OCI-LY3 (cell line): ENCODE measurements at regions not wholly inside any gene's neighbourhood (a gene's known extent, or its start where the extent isn't known, plus 50 kb on each side); places are given as distances from the start of the nearest gene placed in this dataset.

Experiments used
- H2AFZ ChIP-seq: fragments of 200-600, 300-600 bp; shearing (Covaris generic); 2 replicates; pipeline ENCODE4 v1.6.0; 2014; ENCODE audit warnings: antibody characterized with exemption, low read depth, low read length
- H3K27ac ChIP-seq: fragments of 200-600, 300-600 bp; sonication (generic); 2 replicates; pipeline ENCODE4 v1.5.1; 2014; ENCODE audit warnings: mild to moderate bottlenecking, low read length, moderate library complexity, mixed read lengths
- H3K27me3 ChIP-seq: fragments of 200-600, 300-600 bp; sonication (generic); 2 replicates; pipeline ENCODE4 v1.6.1; 2014; ENCODE audit warnings: low read depth, low read length, mixed read lengths
- H3K36me3 ChIP-seq: fragments of 200-600, 300-600 bp; sonication (generic); replicated peaks from 2 replicates; pipeline ENCODE3; 2014; ENCODE audit warnings: low read depth, low read length, mixed read lengths
- H3K4me1 ChIP-seq: fragments of 300-600, 200-600 bp; sonication (generic); 2 replicates; pipeline ENCODE4 v1.6.1; 2014; ENCODE audit warnings: low read length, mixed read lengths
- H3K4me2 ChIP-seq: fragments of 200-600, 300-600 bp; sonication (generic); 2 replicates; pipeline ENCODE4 v1.6.1; 2014; ENCODE audit warnings: low read length, mixed read lengths
- H3K4me3 ChIP-seq: fragments of 300-600, 200-600 bp; sonication (generic); 2 replicates; pipeline ENCODE4 v1.5.1; 2014; ENCODE audit warnings: antibody characterized with exemption, mild to moderate bottlenecking, low read length, moderate library complexity
- H3K79me2 ChIP-seq: fragments of 300-600, 200-600 bp; shearing (Covaris generic); 2 replicates; pipeline ENCODE4 v1.6.1; 2014; ENCODE audit warnings: mild to moderate bottlenecking, low read length, mixed read lengths
- H3K9ac ChIP-seq: fragments of 300-600, 200-600 bp; shearing (Covaris generic); 2 replicates; pipeline ENCODE4 v1.6.0; 2014; ENCODE audit warnings: mild to moderate bottlenecking, low read length, moderate library complexity
- H3K9me3 ChIP-seq: fragments of 200-600, 300-600 bp; shearing (Covaris generic); 2 replicates; pipeline ENCODE4 v1.6.1; 2014; ENCODE audit warnings: low read length, mixed read lengths; ENCODE audit not compliant: insufficient read depth
- H4K20me1 ChIP-seq: fragments of 200-600, 300-600 bp; sonication (generic); 2 replicates; pipeline ENCODE4 v1.6.1; 2016; ENCODE audit warnings: low read length, mixed read lengths; ENCODE audit not compliant: insufficient read depth
- CTCF ChIP-seq: fragments of 200-600, 300-600 bp; sonication (generic); IDR thresholded peaks from 2 replicates; pipeline ENCODE4 v1.5.1; 2014; ENCODE audit warnings: antibody characterized with exemption, low read length, low read depth
- EZH2phosphoT487 ChIP-seq: fragments of 200-600 bp; shearing (Covaris generic); IDR thresholded peaks from 2 replicates; pipeline ENCODE4 v1.6.1; 2018; ENCODE audit warnings: antibody characterized with exemption, mixed run types, low read depth

GRCh38 chrX:144901521-144901920, 345.8 kb upstream of the SPANXN1 start:
- no peaks in the 10 kb centered on the region for H4K20me1 ChIP-seq
- no peak overlapping the region for H3K9ac ChIP-seq
- H3K4me2 ChIP-seq, result no peak overlapping the region
- H2AFZ ChIP-seq, result no peak overlapping the region
- no peaks in the 10 kb centered on the region for H3K9me3 ChIP-seq
- no peak overlapping the region for H3K27ac ChIP-seq
- no peaks in the 10 kb centered on the region for H3K79me2 ChIP-seq
- no peak overlapping the region for H3K4me3 ChIP-seq
- TF ChIP-seq EZH2phosphoT487 (no peak), CTCF (no peak)
- no peaks in the 10 kb centered on the region for H3K4me1 ChIP-seq
- H3K36me3 ChIP-seq, result no peaks in the 10 kb centered on the region
- H3K27me3 ChIP-seq, result no peaks in the 10 kb centered on the region

- Histone ChIP-seq H4K20me1 (no peaks in the 10 kb centered on the region), H3K27me3 (no peaks in the 10 kb centered on the region), H3K79me2 (no peaks in the 10 kb centered on the region), H3K36me3 (no peaks in the 10 kb centered on the region), H3K27ac (no peak overlapping the region), H3K9ac (no peak overlapping the region), H3K4me1 (no peaks in the 10 kb centered on the region), H3K4me3 (no peak overlapping the region), H3K4me2 (no peak overlapping the region), H3K9me3 (no peaks in the 10 kb centered on the region), H2AFZ (no peak overlapping the region)
- TF ChIP-seq CTCF (no peak), EZH2phosphoT487 (no peak)
Observed at GRCh38 chrX:144916785-144917184, 330.5 kb upstream of the SPANXN1 start.

GRCh38 chrX:144918936-144919335, 328.4 kb upstream of the SPANXN1 start:
- no peak overlapping the region for H3K4me2 ChIP-seq
- no peaks in the 10 kb centered on the region for H3K36me3 ChIP-seq
- H4K20me1 ChIP-seq, result no peaks in the 10 kb centered on the region
- H3K79me2 ChIP-seq, result no peaks in the 10 kb centered on the region
- H3K4me1 ChIP-seq, result no peaks in the 10 kb centered on the region
- TF ChIP-seq CTCF (no peak), EZH2phosphoT487 (no peak)
- no peaks in the 10 kb centered on the region for H3K9me3 ChIP-seq
- no peak overlapping the region for H3K27ac ChIP-seq
- no peak overlapping the region for H3K9ac ChIP-seq
- H3K27me3 ChIP-seq, result no peaks in the 10 kb centered on the region
- no peak overlapping the region for H3K4me3 ChIP-seq
- no peak overlapping the region for H2AFZ ChIP-seq

GRCh38 chrX:144946666-144947065, 300.6 kb upstream of the SPANXN1 start:
- H3K9me3 ChIP-seq, result 0 out of 2 replicates have a peak, but pooled peaks cover 3% of the 10 kb centered on the region
- no peak overlapping the region for H3K27ac ChIP-seq
- no peak overlapping the region for H3K9ac ChIP-seq
- no peaks in the 10 kb centered on the region for H3K27me3 ChIP-seq
- H3K4me3 ChIP-seq, result no peak overlapping the region
- no peak overlapping the region for H3K4me2 ChIP-seq
- no peak for TF ChIP-seq EZH2phosphoT487
- no peak for TF ChIP-seq CTCF
- H3K36me3 ChIP-seq, result no peaks in the 10 kb centered on the region
- no peaks in the 10 kb centered on the region for H3K4me1 ChIP-seq
- H2AFZ ChIP-seq, result no peak overlapping the region
- H3K79me2 ChIP-seq, result no peaks in the 10 kb centered on the region
- H4K20me1 ChIP-seq, result no peaks in the 10 kb centered on the region
